HG03442 (cell line): ENCODE measurements at regions not wholly inside any gene's neighbourhood (a gene's known extent, or its start where the extent isn't known, plus 50 kb on each side); places are given as distances from the start of the nearest gene placed in this dataset.

Experiments
- ATAC-seq: cut with Tn5 transposase; IDR thresholded peaks from one replicate; pipeline ENCODE4 v1.9.1; 2021; ENCODE audit warnings: mild to moderate bottlenecking, moderate library complexity; ENCODE audit not compliant: unreplicated experiment

DNA sequence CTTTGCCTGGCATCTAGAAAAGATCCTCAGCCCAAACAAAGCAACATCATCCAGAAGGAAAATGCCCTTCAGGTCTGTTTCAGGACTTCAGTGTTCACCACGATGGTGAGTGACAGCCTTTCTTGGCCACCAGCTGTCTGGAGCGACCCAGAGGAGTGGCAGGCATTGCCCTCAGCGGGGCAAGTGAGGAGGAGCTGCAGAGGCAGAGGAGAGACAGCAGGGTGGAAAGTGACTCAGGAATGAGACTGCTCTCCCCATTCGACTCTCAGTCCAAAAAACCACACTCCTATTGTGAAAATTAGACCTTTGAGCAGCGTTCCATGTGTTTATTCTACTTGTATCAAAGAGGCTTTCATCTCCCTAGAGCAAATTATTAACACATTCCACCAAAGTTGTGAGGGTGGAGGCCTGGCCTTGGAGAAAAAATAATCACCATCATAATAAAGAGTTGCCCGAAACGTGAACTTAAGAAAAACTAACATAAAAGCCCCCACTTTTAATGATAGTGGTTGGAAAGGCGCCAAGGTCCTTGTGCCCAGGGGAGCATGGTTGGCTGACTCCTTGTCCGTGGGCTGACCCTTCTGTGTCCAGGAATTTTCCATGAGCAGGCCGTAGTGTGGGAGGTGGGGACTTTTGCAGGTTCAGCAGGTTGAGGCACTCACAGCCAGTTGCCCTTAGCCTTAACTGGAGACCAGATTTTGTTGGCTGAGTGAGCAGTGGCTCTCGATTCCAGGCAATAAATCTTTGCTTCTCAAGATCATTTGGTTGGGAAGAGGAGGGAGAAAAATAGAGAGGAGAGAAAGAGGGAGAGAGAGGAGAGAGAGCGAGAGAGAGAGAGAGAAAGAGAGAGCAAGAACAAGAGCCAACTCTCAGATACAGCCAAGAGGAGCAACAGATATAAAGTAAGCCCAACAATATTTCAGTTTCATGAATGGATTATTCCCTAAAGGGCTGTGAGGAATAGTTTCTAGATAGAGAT is 125.9 kb upstream of the ANKRD55 start:
- no peak for ATAC-seq

DNA sequence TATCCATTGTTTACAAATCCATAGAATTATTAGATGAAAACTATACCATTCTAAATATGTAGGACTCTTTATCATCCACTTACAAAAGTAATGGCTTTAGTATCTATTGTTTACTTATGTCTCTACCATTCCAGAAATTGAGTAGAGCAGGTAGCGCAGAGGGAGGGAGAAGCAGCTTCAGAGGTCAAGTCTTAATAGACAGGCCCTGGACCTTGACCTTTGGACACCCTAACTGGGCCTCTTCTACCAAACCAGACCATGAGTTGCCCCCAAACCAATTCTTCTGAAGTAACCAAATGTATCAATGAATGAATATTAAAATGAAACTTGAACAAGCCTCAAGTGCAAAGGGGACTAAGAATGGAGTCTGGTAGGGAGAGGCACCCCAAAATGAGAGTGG is 124.9 kb upstream of the ANKRD55 start:
- ATAC-seq, result no peak

GRCh38 chr5:56357426-56357825 is 124.3 kb upstream of the ANKRD55 start:
- ATAC-seq, result no peak

DNA sequence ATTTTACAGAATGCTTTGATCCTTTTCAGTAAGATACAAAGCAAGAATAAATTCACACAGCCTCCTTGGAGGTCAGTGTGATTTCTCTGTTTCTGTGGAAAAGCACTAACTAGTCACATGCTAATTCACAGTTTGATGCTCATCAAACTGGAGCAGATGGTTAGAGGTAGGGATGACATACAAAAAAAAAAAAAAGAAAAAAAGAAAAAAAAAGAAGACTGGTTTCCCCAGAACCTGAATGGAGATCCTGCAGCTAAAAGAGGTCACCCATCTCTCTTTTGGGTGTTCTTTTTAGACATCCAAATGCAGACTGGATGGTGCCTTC is 123.7 kb upstream of the ANKRD55 start:
- no peak for ATAC-seq

DNA sequence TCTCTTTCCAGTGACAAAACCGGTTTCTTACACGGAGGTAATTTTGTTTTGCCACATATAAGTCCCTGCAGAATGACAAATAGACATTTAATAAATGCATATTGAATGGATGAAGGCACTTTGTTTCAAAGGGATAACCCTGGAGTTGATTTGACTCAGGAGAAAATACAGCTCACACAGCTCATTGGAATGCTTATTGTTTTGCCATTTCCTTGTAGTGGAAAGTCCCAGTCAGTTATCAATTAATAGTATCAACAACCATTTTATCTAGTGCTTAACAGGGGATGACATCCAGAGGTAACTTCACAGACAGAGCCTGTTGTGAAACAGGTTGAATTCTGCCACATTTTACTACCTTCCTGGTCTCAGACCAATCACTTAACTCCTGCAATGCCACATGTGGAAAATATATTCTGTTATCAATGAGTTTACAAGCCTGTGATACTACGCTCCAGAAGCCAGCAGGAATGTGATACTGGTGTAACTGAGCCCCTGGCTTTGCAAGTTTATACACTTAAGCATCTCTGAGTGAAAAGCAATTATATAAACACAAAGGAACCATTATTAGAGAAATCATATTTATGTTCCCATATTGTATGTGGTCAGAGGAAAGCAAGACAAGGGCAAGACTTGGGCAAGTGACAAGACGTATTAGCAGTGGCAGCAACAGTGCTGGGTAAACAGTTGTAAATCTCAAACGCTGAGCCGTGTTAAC is 123.1 kb upstream of the ANKRD55 start:
- ATAC-seq, result no peak

DNA sequence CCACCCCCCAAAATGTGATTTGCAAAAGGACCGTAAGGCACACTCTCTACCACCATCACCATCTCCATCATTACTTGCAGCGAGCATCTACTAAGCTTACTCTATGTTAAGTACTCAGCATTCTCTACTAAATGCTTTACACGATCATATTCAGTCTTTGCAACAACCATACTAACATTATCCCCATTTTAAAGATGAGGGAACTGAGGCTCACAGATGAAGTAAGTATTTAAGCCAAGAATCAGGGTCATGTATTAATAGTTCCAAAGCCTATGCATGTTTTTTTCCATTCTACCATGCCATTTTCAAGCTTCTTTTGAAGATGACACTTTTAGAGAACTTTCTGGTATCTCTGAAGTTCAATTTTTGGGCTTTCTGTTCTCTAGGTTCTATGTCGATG is 121.7 kb upstream of the ANKRD55 start:
- ATAC-seq, result no peak

- ATAC-seq, result no peak
Observed at GRCh38 chr5:56352808-56353590, 119.9 kb upstream of the ANKRD55 start.

DNA sequence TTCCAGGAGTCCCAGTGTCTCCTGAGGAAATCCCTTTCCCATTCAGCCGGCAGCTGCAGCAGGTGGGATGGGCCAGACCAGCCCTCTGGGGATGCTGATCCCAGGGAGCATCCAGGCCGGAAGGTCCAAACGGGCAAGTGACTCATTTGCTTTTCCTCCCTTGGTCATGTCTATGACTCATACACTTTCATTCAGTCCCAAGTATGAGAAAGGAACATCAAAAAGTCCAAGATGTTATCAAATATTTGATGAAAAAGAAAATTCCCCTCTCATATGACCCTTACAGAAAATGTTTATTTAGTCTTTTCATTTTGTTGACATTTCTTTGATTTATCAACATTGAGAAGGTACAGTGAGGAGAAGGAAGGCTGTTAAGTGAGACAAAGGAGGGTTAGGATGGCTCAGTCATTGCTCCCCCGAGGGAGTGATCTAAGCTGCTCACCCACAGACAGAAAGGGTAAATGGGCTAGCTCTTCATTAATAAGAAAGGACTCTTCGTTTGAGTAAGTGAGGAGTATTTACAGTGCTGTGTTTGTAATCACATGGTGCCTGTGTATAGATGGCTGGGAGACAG is 117.6 kb upstream of the ANKRD55 start:
- ATAC-seq, result no peak

DNA sequence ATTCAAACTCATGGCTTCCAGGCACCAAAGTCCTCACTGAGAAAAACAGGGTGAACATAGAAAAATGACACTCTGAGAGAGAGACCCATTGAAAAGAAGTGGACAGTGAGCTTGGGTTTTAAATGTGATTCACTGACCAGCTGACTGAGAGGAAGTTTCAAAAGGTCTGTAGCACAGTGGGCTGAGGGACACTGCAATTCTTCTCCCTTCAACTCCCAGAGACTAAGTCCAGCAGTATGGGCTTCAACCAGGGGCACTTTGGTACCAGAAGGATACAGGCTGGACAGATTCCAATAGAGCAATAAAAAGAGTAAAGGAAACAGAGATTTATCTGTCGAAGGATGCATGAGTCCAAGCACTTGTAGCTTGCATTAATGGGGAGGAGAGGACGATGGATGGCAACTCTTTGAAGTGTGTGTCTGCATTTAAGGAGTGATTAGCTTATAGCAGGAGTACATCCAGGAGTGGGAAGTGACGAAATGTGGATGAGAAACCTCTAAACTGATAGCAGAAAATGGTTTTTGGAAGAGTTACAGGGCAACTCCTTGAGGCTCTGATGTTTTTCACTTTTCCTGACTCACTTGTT is 117.0 kb upstream of the ANKRD55 start:
- no peak for ATAC-seq

DNA sequence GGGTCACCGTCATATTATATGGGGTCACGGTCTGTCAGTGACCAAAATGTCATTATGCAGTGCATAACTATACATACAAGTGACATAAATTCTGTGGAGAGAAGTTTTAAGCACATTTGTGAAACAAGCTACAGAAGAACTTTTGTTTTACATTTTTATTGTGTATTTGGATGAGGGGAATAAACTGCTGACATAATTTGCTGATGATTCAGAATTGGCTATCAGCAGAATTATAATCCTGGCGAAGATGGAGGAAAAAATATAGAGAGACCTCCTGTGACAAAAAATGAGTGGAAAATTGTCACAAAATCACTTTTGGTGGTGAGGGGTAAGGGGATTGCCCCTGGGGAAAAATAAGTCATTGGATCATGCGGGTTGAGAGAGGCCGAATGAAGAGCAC is 116.3 kb upstream of the ANKRD55 start:
- ATAC-seq, result no peak

- no peak for ATAC-seq
Observed at GRCh38 chr5:56346741-56347535, 113.8 kb upstream of the ANKRD55 start.

GRCh38 chr5:56346044-56346710 is 113.0 kb upstream of the ANKRD55 start:
- ATAC-seq, result no peak

DNA sequence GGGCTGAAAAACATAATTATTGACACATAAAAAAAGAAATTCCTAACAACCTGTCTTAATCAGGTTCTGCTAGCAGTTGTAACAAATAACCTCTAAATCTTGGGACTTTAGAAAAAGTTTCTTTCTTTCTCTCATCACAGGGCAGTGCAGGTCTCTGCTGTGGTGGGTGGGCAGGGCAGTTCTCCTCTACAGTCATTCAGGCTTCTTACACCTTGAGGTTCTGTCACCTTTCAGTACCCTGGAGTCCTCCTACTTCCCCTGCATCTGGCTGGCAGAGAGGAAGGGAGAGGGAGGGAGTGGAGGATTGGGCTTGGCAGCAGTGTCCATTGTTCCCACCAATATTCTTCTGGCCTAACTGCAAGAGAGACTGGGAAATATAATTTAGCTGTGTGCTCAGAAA is 112.2 kb upstream of the ANKRD55 start:
- ATAC-seq, result no peak

DNA sequence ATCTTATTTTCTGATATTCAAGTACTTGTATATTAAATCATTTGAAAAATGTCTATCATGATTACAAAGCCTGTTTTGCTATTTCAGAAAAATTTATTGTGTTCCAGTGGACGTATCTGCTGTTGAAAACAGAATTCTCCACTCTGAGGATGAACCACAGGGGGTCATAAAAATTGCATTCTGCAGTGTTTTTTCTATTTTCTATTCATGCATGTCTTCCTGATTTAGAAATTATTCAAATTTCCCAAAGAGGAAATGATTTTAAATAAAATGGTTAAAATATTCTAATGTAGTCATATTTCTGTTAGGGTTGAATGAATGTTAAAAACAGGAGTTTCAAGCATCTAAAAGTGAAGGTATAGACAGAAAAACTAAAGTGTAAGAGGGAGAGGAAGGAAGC is 111.5 kb upstream of the ANKRD55 start:
- ATAC-seq, result no peak

DNA sequence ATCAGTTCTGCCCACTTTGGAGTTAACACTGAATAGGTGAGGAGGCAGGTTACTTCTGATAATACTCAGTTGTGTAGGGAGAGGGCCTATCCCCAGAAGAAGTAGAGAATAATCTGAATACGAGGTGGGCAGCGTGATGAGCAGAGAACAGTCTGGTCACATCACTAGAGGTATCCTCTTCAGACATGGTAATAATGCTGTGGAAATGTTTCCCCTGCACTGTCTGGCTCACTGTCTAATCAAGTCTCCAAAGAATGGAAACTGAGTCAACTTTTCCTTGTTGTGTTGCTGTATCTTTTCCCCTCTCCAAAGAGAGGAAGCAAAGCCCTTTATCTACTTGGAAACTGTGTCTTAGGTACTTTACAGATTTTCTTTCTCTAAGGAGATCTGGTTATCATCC is 110.9 kb upstream of the ANKRD55 start:
- ATAC-seq, result no peak

GRCh38 chr5:56342616-56343015 is 109.5 kb upstream of the ANKRD55 start:
- ATAC-seq, result no peak

GRCh38 chr5:56340196-56340980 is 107.3 kb upstream of the ANKRD55 start:
- ATAC-seq, result no peak

GRCh38 chr5:56339732-56340131 is 106.6 kb upstream of the ANKRD55 start:
- no peak for ATAC-seq
